ENCODE measurements at regions not wholly inside any gene's neighbourhood (a gene's known extent, or its start where the extent isn't known, plus 50 kb on each side); places are given as distances from the start of the nearest gene placed in this dataset.

- H3K4ac ChIP-seq (ENCODE audit: low read length) = no peak overlapping the region
- no peak overlapping the region for H4K8ac ChIP-seq (ENCODE audit: low read depth, low read length)
- no peak overlapping the region for H4K91ac ChIP-seq (ENCODE audit: low read depth, low read length, poor library complexity)
- no peak overlapping the region for H2AK5ac ChIP-seq (ENCODE audit: low read depth, low read length)
- no peak overlapping the region for H2BK15ac ChIP-seq (ENCODE audit: low read length)
- no peak overlapping the region for H3K4me3 ChIP-seq (ENCODE audit: low read length in 2 of 2)
- DNase-seq (ENCODE audit: low spot score) = no peak
- H3K9me3 ChIP-seq (replicated peaks in 1 of 2; ENCODE audit: control insufficient read depth in 2 of 2, insufficient read depth in 1 of 2, low read depth in 1 of 2, low read length in 2 of 2) = no peaks in the 10 kb centered on the region
- no peaks in the 10 kb centered on the region for H3K27me3 ChIP-seq (ENCODE audit: control insufficient read depth in 3 of 3, insufficient read depth in 3 of 3, low read depth in 1 of 3, low read length in 3 of 3)
- H3K9ac ChIP-seq (ENCODE audit: low read depth, low read length, poor library complexity) = no peak overlapping the region
- H2BK5ac ChIP-seq (ENCODE audit: low read length) = no peak overlapping the region
- H3K4me1 ChIP-seq (ENCODE audit: control insufficient read depth in 2 of 2, insufficient read depth in 1 of 2, low read depth in 1 of 2, low read length in 2 of 2) = no peaks in the 10 kb centered on the region
- no peak overlapping the region for H2BK120ac ChIP-seq (ENCODE audit: low read depth, low read length)
- H3K18ac ChIP-seq (ENCODE audit: low read length) = no peak overlapping the region
- no peak overlapping the region for H3K27ac ChIP-seq (replicated peaks; ENCODE audit: low read length)
- H3K4me2 ChIP-seq (ENCODE audit: insufficient read depth, low read length, poor library complexity, severe bottlenecking) = no peak overlapping the region
- H3K14ac ChIP-seq (ENCODE audit: low read length) = no peak overlapping the region
- no CpG with 5 or more reads among the region's 3 CpGs for WGBS, 2 donors (ENCODE audit: extremely low coverage in 2 of 2, insufficient read length in 2 of 2, insufficient replicate concordance in 1 of 2)
- H3K23ac ChIP-seq (ENCODE audit: low read depth, low read length, poor library complexity) = no peak overlapping the region
- no peaks in the 10 kb centered on the region for H3K36me3 ChIP-seq (replicated peaks in 1 of 2; ENCODE audit: control insufficient read depth in 2 of 2, insufficient read depth in 2 of 2, low read length in 2 of 2)
- H3K79me1 ChIP-seq (ENCODE audit: low read depth, low read length) = no peaks in the 10 kb centered on the region
- H2AFZ ChIP-seq (ENCODE audit: low read length) = no peak overlapping the region
- H2BK12ac ChIP-seq (ENCODE audit: low read length) = no peak overlapping the region
These were observed 245.3 kb upstream of the CELF2 start for GRCh38 chr10:10772411-10772810.

GRCh38 chr10:10772874-10773508 lies 244.7 kb upstream of the CELF2 start:
- H4K8ac ChIP-seq (ENCODE audit: low read depth, low read length) = no peak overlapping the region
- H2AFZ ChIP-seq (ENCODE audit: low read length) = no peak overlapping the region
- H3K4me2 ChIP-seq (ENCODE audit: insufficient read depth, low read length, poor library complexity, severe bottlenecking) = no peak overlapping the region
- H3K27ac ChIP-seq (replicated peaks; ENCODE audit: low read length) = no peak overlapping the region
- WGBS, 2 donors (ENCODE audit: extremely low coverage in 2 of 2, insufficient read length in 2 of 2, insufficient replicate concordance in 1 of 2) = no CpG with 5 or more reads among the region's 6 CpGs
- no peak for DNase-seq (ENCODE audit: low spot score)
- H2BK5ac ChIP-seq (ENCODE audit: low read length) = no peak overlapping the region
- no peak overlapping the region for H2BK120ac ChIP-seq (ENCODE audit: low read depth, low read length)
- H3K14ac ChIP-seq (ENCODE audit: low read length) = no peak overlapping the region
- H2AK5ac ChIP-seq (ENCODE audit: low read depth, low read length) = no peak overlapping the region
- no peaks in the 10 kb centered on the region for H3K9me3 ChIP-seq (replicated peaks in 1 of 2; ENCODE audit: control insufficient read depth in 2 of 2, insufficient read depth in 1 of 2, low read depth in 1 of 2, low read length in 2 of 2)
- no peak overlapping the region for H4K91ac ChIP-seq (ENCODE audit: low read depth, low read length, poor library complexity)
- H3K36me3 ChIP-seq (replicated peaks in 1 of 2; ENCODE audit: control insufficient read depth in 2 of 2, insufficient read depth in 2 of 2, low read length in 2 of 2) = no peaks in the 10 kb centered on the region
- H3K79me1 ChIP-seq (ENCODE audit: low read depth, low read length) = no peaks in the 10 kb centered on the region
- no peak overlapping the region for H2BK15ac ChIP-seq (ENCODE audit: low read length)
- no peak overlapping the region for H3K23ac ChIP-seq (ENCODE audit: low read depth, low read length, poor library complexity)
- no peak overlapping the region for H3K4ac ChIP-seq (ENCODE audit: low read length)
- H2BK12ac ChIP-seq (ENCODE audit: low read length) = no peak overlapping the region
- H3K18ac ChIP-seq (ENCODE audit: low read length) = no peak overlapping the region
- H3K27me3 ChIP-seq (ENCODE audit: control insufficient read depth in 3 of 3, insufficient read depth in 3 of 3, low read depth in 1 of 3, low read length in 3 of 3) = no peaks in the 10 kb centered on the region
- H3K4me3 ChIP-seq (ENCODE audit: low read length in 2 of 2) = no peak overlapping the region
- no peaks in the 10 kb centered on the region for H3K4me1 ChIP-seq (ENCODE audit: control insufficient read depth in 2 of 2, insufficient read depth in 1 of 2, low read depth in 1 of 2, low read length in 2 of 2)
- H3K9ac ChIP-seq (ENCODE audit: low read depth, low read length, poor library complexity) = no peak overlapping the region

- no peaks in the 10 kb centered on the region for H3K9me3 ChIP-seq (replicated peaks in 1 of 2; ENCODE audit: control insufficient read depth in 2 of 2, insufficient read depth in 1 of 2, low read depth in 1 of 2, low read length in 2 of 2)
- no peak overlapping the region for H2AFZ ChIP-seq (ENCODE audit: low read length)
- H3K23ac ChIP-seq (ENCODE audit: low read depth, low read length, poor library complexity) = no peak overlapping the region
- DNase-seq (ENCODE audit: low spot score) = no peak
- no peaks in the 10 kb centered on the region for H3K36me3 ChIP-seq (replicated peaks in 1 of 2; ENCODE audit: control insufficient read depth in 2 of 2, insufficient read depth in 2 of 2, low read length in 2 of 2)
- peak overlapping the region; percentile 27 for H3K18ac ChIP-seq (ENCODE audit: low read length)
- H3K79me1 ChIP-seq (ENCODE audit: low read depth, low read length) = no peaks in the 10 kb centered on the region
- WGBS, 2 donors (ENCODE audit: extremely low coverage in 2 of 2, insufficient read length in 2 of 2, insufficient replicate concordance in 1 of 2) = no CpG with 5 or more reads among the region's 9 CpGs
- no peak overlapping the region for H2AK5ac ChIP-seq (ENCODE audit: low read depth, low read length)
- H3K4me3 ChIP-seq (ENCODE audit: low read length in 2 of 2) = no peak overlapping the region
- no peaks in the 10 kb centered on the region for H3K4me1 ChIP-seq (ENCODE audit: control insufficient read depth in 2 of 2, insufficient read depth in 1 of 2, low read depth in 1 of 2, low read length in 2 of 2)
- no peak overlapping the region for H3K9ac ChIP-seq (ENCODE audit: low read depth, low read length, poor library complexity)
- H2BK120ac ChIP-seq (ENCODE audit: low read depth, low read length) = no peak overlapping the region
- H2BK12ac ChIP-seq (ENCODE audit: low read length) = no peak overlapping the region
- H2BK15ac ChIP-seq (ENCODE audit: low read length) = no peak overlapping the region
- no peak overlapping the region for H3K4ac ChIP-seq (ENCODE audit: low read length)
- H4K91ac ChIP-seq (ENCODE audit: low read depth, low read length, poor library complexity) = no peak overlapping the region
- no peak overlapping the region for H2BK5ac ChIP-seq (ENCODE audit: low read length)
- H3K14ac ChIP-seq (ENCODE audit: low read length) = no peak overlapping the region
- no peak overlapping the region for H3K27ac ChIP-seq (replicated peaks; ENCODE audit: low read length)
- no peaks in the 10 kb centered on the region for H3K27me3 ChIP-seq (ENCODE audit: control insufficient read depth in 3 of 3, insufficient read depth in 3 of 3, low read depth in 1 of 3, low read length in 3 of 3)
- no peak overlapping the region for H4K8ac ChIP-seq (ENCODE audit: low read depth, low read length)
- no peak overlapping the region for H3K4me2 ChIP-seq (ENCODE audit: insufficient read depth, low read length, poor library complexity, severe bottlenecking)
These were observed 243.3 kb upstream of the CELF2 start for GRCh38 chr10:10774416-10774815.

GRCh38 chr10:10776363-10776762 lies 241.3 kb upstream of the CELF2 start:
- Histone ChIP-seq H3K27me3 (ENCODE audit: control insufficient read depth in 3 of 3, insufficient read depth in 3 of 3, low read depth in 1 of 3, low read length in 3 of 3) (no peaks in the 10 kb centered on the region), H3K4ac (ENCODE audit: low read length) (no peak overlapping the region), H3K36me3 (replicated peaks in 1 of 2; ENCODE audit: control insufficient read depth in 2 of 2, insufficient read depth in 2 of 2, low read length in 2 of 2) (no peaks in the 10 kb centered on the region), H2AFZ (ENCODE audit: low read length) (peak overlapping the region; percentile 15), H2BK15ac (ENCODE audit: low read length) (no peak overlapping the region), H3K18ac (ENCODE audit: low read length) (no peak overlapping the region), H3K4me3 (ENCODE audit: low read length in 2 of 2) (no peak overlapping the region), H3K9me3 (replicated peaks in 1 of 2; ENCODE audit: control insufficient read depth in 2 of 2, insufficient read depth in 1 of 2, low read depth in 1 of 2, low read length in 2 of 2) (no peaks in the 10 kb centered on the region), H3K14ac (ENCODE audit: low read length) (no peak overlapping the region), H3K4me1 (ENCODE audit: control insufficient read depth in 2 of 2, insufficient read depth in 1 of 2, low read depth in 1 of 2, low read length in 2 of 2) (no peaks in the 10 kb centered on the region), H2BK5ac (ENCODE audit: low read length) (no peak overlapping the region), H3K4me2 (ENCODE audit: insufficient read depth, low read length, poor library complexity, severe bottlenecking) (no peak overlapping the region), H3K9ac (ENCODE audit: low read depth, low read length, poor library complexity) (no peak overlapping the region), H3K27ac (replicated peaks; ENCODE audit: low read length) (no peak overlapping the region), H3K23ac (ENCODE audit: low read depth, low read length, poor library complexity) (no peak overlapping the region), H4K8ac (ENCODE audit: low read depth, low read length) (no peak overlapping the region), H2BK120ac (ENCODE audit: low read depth, low read length) (no peak overlapping the region), H2AK5ac (ENCODE audit: low read depth, low read length) (no peak overlapping the region), H2BK12ac (ENCODE audit: low read length) (no peak overlapping the region), H4K91ac (ENCODE audit: low read depth, low read length, poor library complexity) (no peak overlapping the region), H3K79me1 (ENCODE audit: low read depth, low read length) (no peaks in the 10 kb centered on the region)
- no peak for DNase-seq (ENCODE audit: low spot score)
- no CpG with 5 or more reads among the region's 9 CpGs for WGBS, 2 donors (ENCODE audit: extremely low coverage in 2 of 2, insufficient read length in 2 of 2, insufficient replicate concordance in 1 of 2)

Data from neuronal stem cell (in vitro differentiated cells).